HepG2 (cell line): ENCODE measurements at regions not wholly inside any gene's neighbourhood (a gene's known extent, or its start where the extent isn't known, plus 50 kb on each side); places are given as distances from the start of the nearest gene placed in this dataset.

Experiments
- ATAC-seq: fragments of 200-7000 bp; cut with Tn5 transposase; 3 replicates; pipeline ENCODE4 v1.9.1; 2020; ENCODE audit warnings: mild to moderate bottlenecking, moderate library complexity
- BruUV-seq: library from RNA; stranded (reverse); fragments of 400-500 nt; replicated peaks from 2 replicates; lab custom pipeline; 2021; lab: Mats Ljungman, UMichigan
- CTCF ChIA-PET: fragments of 300-600 bp; formaldehyde crosslinking; extraction: SDS; loops from one replicate; lab custom pipeline; 2021; ENCODE audit warnings: low total read pairs, inconsistent platforms, low intra/inter-chr PET ratio; lab: Yijun Ruan, JAX
- POLR2A ChIA-PET: fragments of 350-600 bp; sonication (Branson Sonifier 250); formaldehyde crosslinking; loops from one replicate; lab custom pipeline; 2020; ENCODE audit warnings: antibody characterized with exemption, inconsistent platforms; lab: Yijun Ruan, JAX
- DNase-seq: peaks from one replicate; pipeline ENCODE4 v3.0.0-alpha.2; 2015; ENCODE audit warnings: low spot score
- FAIRE-seq: peaks from 3 replicates; lab custom pipeline; 2011; peaks lifted over from hg19 to GRCh38; lab: Jason Lieb, UNC
- H2AFZ ChIP-seq: one replicate; pipeline ENCODE4 v1.6.1; 2011; ENCODE audit warnings: low read length, inconsistent platforms
- H3K27ac ChIP-seq: fragments of 300-600 bp; 3 replicates; pipeline ENCODE4 v1.8.0; 2011; ENCODE audit warnings: mixed run types, mild to moderate bottlenecking, mixed read lengths, low read length, inconsistent platforms; ENCODE audit not compliant: insufficient read depth; ENCODE audit errors: extremely low read length
- H3K27me3 ChIP-seq, 2 experiments: fragments of 200-600 bp in 1 of 2; 2 replicates in 1 of 2; 3 replicates in 1 of 2; pipeline versions ENCODE4 v1.6.0 to v1.8.0; 2011; ENCODE audit warnings: low read length in 2 of 2, mild to moderate bottlenecking in 2 of 2, moderate library complexity in 2 of 2, inconsistent platforms in 1 of 2; ENCODE audit not compliant: insufficient read depth in 2 of 2, control insufficient read depth in 1 of 2
- H3K36me3 ChIP-seq, 2 experiments: fragments of 200-600 bp in 1 of 2; replicated peaks in 1 of 2; 2 replicates in 1 of 2; 3 replicates in 1 of 2; pipeline versions ENCODE4 v1.5.1 to v1.8.0; 2011; ENCODE audit warnings: low read length in 2 of 2, inconsistent platforms in 1 of 2; ENCODE audit not compliant: insufficient read depth in 2 of 2, control insufficient read depth in 1 of 2
- H3K4me1 ChIP-seq: 2 replicates; pipeline ENCODE4 v1.5.1; 2012; ENCODE audit warnings: low read length, inconsistent platforms; ENCODE audit not compliant: insufficient read depth
- H3K4me2 ChIP-seq: 2 replicates; pipeline ENCODE4 v1.6.0; 2011; ENCODE audit warnings: low read depth, low read length, inconsistent platforms
- H3K4me3 ChIP-seq, 3 experiments: fragments of 200-600 bp in 1 of 3; sonication (generic), shearing (Covaris generic) in 1 of 3; replicated peaks in 1 of 3; 2 replicates each; pipeline ENCODE4 v1.5.1; 2011 to 2016; ENCODE audit warnings: low read length in 3 of 3, inconsistent platforms in 2 of 3, low read depth in 2 of 3, mild to moderate bottlenecking in 2 of 3, control low read depth in 1 of 3, mixed read lengths in 1 of 3; ENCODE audit not compliant: insufficient read depth in 1 of 3
- H3K79me2 ChIP-seq: one replicate; pipeline ENCODE4 v1.6.1; 2011; ENCODE audit warnings: low read length, inconsistent platforms; ENCODE audit not compliant: insufficient read depth
- H3K9ac ChIP-seq: 2 replicates; pipeline ENCODE4 v1.6.0; 2011; ENCODE audit warnings: mild to moderate bottlenecking, low read depth, low read length, inconsistent platforms; ENCODE audit not compliant: insufficient read depth
- H3K9me3 ChIP-seq: 2 replicates; pipeline ENCODE4 v1.5.1; 2012; ENCODE audit warnings: mild to moderate bottlenecking, low read length
- H4K20me1 ChIP-seq: 2 replicates; pipeline ENCODE4 v1.6.0; 2011; ENCODE audit warnings: inconsistent platforms, mild to moderate bottlenecking, low read length, moderate library complexity; ENCODE audit not compliant: insufficient read depth
- ATF7 ChIP-seq, 2 experiments: fragments of 450-650 bp in 1 of 2; sonication (generic) in 1 of 2; formaldehyde crosslinking in 1 of 2; IDR thresholded peaks; 2 replicates each; pipeline versions ENCODE4 v1.4.0 to v1.6.1; 2016 to 2020; ENCODE audit warnings: antibody characterized with exemption in 1 of 2, mild to moderate bottlenecking in 1 of 2, missing genetic modification reagents in 1 of 2
- CENPT ChIP-seq: sonication (generic); formaldehyde crosslinking; IDR thresholded peaks from 2 replicates; pipeline ENCODE4 v1.8.0; 2022; ENCODE audit warnings: low read depth, mild to moderate bottlenecking, moderate library complexity, missing genetic modification reagents
- CREB1 ChIP-seq, 2 experiments: fragments of 450-650 bp in 1 of 2; IDR thresholded peaks; 2 replicates each; pipeline ENCODE4 v1.6.1; 2016 to 2017; ENCODE audit warnings: control low read depth in 1 of 2, mild to moderate bottlenecking in 1 of 2, missing compliant biosample characterization in 1 of 2, missing genetic modification characterization in 1 of 2
- MAFG ChIP-seq: sonication (generic); formaldehyde crosslinking; IDR thresholded peaks from 2 replicates; pipeline ENCODE4 v1.5.1; 2020; ENCODE audit warnings: mild to moderate bottlenecking, missing genetic modification reagents
- MAFK ChIP-seq, 2 experiments: IDR thresholded peaks in 1 of 2; conservative IDR thresholded peaks in 1 of 2; 2 replicates each; pipeline ENCODE4 v1.6.1; 2011; ENCODE audit warnings: improper control_type of control experiment in 2 of 2, low read length in 2 of 2
- MTA1 ChIP-seq: sonication (generic); formaldehyde crosslinking; IDR thresholded peaks from 2 replicates; pipeline ENCODE4 v1.4.0; 2020; ENCODE audit warnings: missing genetic modification reagents, mild to moderate bottlenecking, borderline replicate concordance
- NRL ChIP-seq: sonication (generic); formaldehyde crosslinking; IDR thresholded peaks from 2 replicates; pipeline ENCODE4 v1.5.0; 2020; ENCODE audit warnings: missing genetic modification reagents, mild to moderate bottlenecking, moderate library complexity, borderline replicate concordance
- TBP ChIP-seq: sonication (generic); formaldehyde crosslinking; IDR thresholded peaks from 2 replicates; pipeline ENCODE4 v1.5.0; 2020; ENCODE audit warnings: missing genetic modification reagents
- ZBTB42 ChIP-seq: sonication (generic); formaldehyde crosslinking; IDR thresholded peaks from 2 replicates; pipeline ENCODE4 v1.5.0; 2020; ENCODE audit warnings: mild to moderate bottlenecking, missing genetic modification reagents
- ZNF274 ChIP-seq: sonication (generic); formaldehyde crosslinking; IDR thresholded peaks from 2 replicates; pipeline ENCODE4 v1.5.1; 2020; ENCODE audit warnings: mild to moderate bottlenecking, missing genetic modification reagents
- in situ Hi-C: cut with HindIII; loops from 2 replicates; pipeline ENCODE4 v1.10.0; 2017; ENCODE audit warnings: low pct_unique_long_range_greater_than_20kb; ENCODE audit not compliant: extremely low pct_ligation_motif_present
- intact Hi-C: fragments of 100-400 bp; cut with micrococcal nuclease; formaldehyde crosslinking; loops from one replicate; pipeline ENCODE4 v1.10.0; 2022; ENCODE audit not compliant: unreplicated experiment
- TF ChIP-seq, protein P1 (sequence below): sonication (generic); formaldehyde crosslinking; IDR thresholded peaks from 2 replicates; pipeline ENCODE4 v1.4.0; 2020; ENCODE audit warnings: low read depth, mild to moderate bottlenecking, missing genetic modification reagents
- TF ChIP-seq, protein P2 (sequence below): IDR thresholded peaks from 2 replicates; pipeline ENCODE4 v1.6.1; 2016; ENCODE audit warnings: missing compliant biosample characterization, missing genetic modification reagents, borderline replicate concordance
- TF ChIP-seq, protein P3 (sequence below): sonication (generic); formaldehyde crosslinking; IDR thresholded peaks from 2 replicates; pipeline ENCODE4 v1.8.1; 2023; ENCODE audit warnings: mild to moderate bottlenecking, missing genetic modification reagents
- TF ChIP-seq, protein P4 (sequence below), 2 experiments: IDR thresholded peaks; 2 replicates each; pipeline ENCODE4 v1.6.1; 2011 to 2012; ENCODE audit warnings: low read length in 2 of 2, borderline replicate concordance in 1 of 2, low read depth in 1 of 2, mild to moderate bottlenecking in 1 of 2, moderate library complexity in 1 of 2

DNA sequence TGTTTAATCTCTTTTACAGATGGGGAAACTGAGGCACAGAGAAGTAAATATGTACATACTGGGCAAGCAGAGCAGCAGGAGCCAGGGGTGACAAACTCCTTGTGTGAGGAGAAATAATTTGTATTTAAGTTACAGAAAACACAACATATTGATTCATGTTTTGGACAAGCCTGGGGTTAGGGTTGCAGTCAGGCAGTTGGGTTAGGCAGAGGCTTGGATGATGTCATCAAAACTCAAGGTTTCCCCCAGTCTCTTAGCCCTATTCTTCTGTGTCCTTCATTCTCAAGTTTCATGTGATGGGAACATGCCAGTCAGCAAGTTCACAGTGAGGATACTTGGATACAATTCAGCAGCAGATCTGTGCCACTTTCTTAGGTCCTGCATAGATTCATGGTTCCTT lies 181.4 kb downstream of the CXCL12 start:
- ATAC-seq = no peak
- no peak for FAIRE-seq
- H3K4me2 ChIP-seq = no peak overlapping the region
- no peaks in the 10 kb centered on the region for H3K27me3 ChIP-seq
- no peak overlapping the region for H3K4me3 ChIP-seq
- H3K79me2 ChIP-seq = no peaks in the 10 kb centered on the region
- TF ChIP-seq ZNF274 (CRISPR knock-in tag) = no peak
- TF ChIP-seq, protein P1, sequence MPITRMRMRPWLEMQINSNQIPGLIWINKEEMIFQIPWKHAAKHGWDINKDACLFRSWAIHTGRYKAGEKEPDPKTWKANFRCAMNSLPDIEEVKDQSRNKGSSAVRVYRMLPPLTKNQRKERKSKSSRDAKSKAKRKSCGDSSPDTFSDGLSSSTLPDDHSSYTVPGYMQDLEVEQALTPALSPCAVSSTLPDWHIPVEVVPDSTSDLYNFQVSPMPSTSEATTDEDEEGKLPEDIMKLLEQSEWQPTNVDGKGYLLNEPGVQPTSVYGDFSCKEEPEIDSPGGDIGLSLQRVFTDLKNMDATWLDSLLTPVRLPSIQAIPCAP (CRISPR knock-in tag) = no peak
- no peak for TF ChIP-seq NRL
- TF ChIP-seq, protein P2, sequence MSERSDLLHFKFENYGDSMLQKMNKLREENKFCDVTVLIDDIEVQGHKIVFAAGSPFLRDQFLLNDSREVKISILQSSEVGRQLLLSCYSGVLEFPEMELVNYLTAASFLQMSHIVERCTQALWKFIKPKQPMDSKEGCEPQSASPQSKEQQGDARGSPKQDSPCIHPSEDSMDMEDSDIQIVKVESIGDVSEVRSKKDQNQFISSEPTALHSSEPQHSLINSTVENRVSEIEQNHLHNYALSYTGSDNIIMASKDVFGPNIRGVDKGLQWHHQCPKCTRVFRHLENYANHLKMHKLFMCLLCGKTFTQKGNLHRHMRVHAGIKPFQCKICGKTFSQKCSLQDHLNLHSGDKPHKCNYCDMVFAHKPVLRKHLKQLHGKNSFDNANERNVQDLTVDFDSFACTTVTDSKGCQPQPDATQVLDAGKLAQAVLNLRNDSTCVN = no peak
- TF ChIP-seq MAFK (conservative IDR thresholded peaks at IDR 0.05 in 1 of 2, IDR thresholded peaks at IDR 0.05 in 1 of 2; ENCODE audit: low read length in 2 of 2) = 0 out of 4 replicates have a peak, but pooled peaks of 1 of the 2 experiments have one; percentile 16
- TF ChIP-seq ZBTB42 = no peak
- 0 out of 2 replicates have a peak, but pooled peaks have one; percentile 15 for TF ChIP-seq CREB1 (IDR thresholded peaks at IDR 0.05)
- no peak for TF ChIP-seq CREB1 (CRISPR knock-in tag; IDR thresholded peaks at IDR 0.05)
- no peak for TF ChIP-seq MAFG (CRISPR knock-in tag)
- no peak for TF ChIP-seq MTA1
- TF ChIP-seq, protein P3, sequence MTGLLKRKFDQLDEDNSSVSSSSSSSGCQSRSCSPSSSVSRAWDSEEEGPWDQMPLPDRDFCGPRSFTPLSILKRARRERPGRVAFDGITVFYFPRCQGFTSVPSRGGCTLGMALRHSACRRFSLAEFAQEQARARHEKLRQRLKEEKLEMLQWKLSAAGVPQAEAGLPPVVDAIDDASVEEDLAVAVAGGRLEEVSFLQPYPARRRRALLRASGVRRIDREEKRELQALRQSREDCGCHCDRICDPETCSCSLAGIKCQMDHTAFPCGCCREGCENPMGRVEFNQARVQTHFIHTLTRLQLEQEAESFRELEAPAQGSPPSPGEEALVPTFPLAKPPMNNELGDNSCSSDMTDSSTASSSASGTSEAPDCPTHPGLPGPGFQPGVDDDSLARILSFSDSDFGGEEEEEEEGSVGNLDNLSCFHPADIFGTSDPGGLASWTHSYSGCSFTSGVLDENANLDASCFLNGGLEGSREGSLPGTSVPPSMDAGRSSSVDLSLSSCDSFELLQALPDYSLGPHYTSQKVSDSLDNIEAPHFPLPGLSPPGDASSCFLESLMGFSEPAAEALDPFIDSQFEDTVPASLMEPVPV (CRISPR knock-in tag) = no peak
- TF ChIP-seq, protein P4, sequence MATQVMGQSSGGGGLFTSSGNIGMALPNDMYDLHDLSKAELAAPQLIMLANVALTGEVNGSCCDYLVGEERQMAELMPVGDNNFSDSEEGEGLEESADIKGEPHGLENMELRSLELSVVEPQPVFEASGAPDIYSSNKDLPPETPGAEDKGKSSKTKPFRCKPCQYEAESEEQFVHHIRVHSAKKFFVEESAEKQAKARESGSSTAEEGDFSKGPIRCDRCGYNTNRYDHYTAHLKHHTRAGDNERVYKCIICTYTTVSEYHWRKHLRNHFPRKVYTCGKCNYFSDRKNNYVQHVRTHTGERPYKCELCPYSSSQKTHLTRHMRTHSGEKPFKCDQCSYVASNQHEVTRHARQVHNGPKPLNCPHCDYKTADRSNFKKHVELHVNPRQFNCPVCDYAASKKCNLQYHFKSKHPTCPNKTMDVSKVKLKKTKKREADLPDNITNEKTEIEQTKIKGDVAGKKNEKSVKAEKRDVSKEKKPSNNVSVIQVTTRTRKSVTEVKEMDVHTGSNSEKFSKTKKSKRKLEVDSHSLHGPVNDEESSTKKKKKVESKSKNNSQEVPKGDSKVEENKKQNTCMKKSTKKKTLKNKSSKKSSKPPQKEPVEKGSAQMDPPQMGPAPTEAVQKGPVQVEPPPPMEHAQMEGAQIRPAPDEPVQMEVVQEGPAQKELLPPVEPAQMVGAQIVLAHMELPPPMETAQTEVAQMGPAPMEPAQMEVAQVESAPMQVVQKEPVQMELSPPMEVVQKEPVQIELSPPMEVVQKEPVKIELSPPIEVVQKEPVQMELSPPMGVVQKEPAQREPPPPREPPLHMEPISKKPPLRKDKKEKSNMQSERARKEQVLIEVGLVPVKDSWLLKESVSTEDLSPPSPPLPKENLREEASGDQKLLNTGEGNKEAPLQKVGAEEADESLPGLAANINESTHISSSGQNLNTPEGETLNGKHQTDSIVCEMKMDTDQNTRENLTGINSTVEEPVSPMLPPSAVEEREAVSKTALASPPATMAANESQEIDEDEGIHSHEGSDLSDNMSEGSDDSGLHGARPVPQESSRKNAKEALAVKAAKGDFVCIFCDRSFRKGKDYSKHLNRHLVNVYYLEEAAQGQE (IDR thresholded peaks at IDR 0.05; ENCODE audit: borderline replicate concordance in 1 of 2, low read depth in 1 of 2, low read length in 2 of 2) = no peak
- no peak for TF ChIP-seq TBP
- no peak for TF ChIP-seq CENPT
- TF ChIP-seq ATF7 (IDR thresholded peaks at IDR 0.05) = peak; percentile 81
- TF ChIP-seq ATF7 (CRISPR knock-in tag; IDR thresholded peaks at IDR 0.05) = no peak
- H3K27ac ChIP-seq = no peak overlapping the region
- in situ Hi-C loops (no loop called here), intact Hi-C loops (no loop called here)
- POLR2A ChIA-PET = no interaction called here
- no TSS peak for BruUV-seq
- H3K9ac ChIP-seq = no peak overlapping the region
- CTCF ChIA-PET = no interaction called here
- DNase-seq = no peak
- H3K4me1 ChIP-seq = peaks cover 43% of the 10 kb centered on the region
- H2AFZ ChIP-seq = no peak overlapping the region
- H4K20me1 ChIP-seq = no peaks in the 10 kb centered on the region
- no peaks in the 10 kb centered on the region for H3K36me3 ChIP-seq
- H3K9me3 ChIP-seq = peaks cover 12% of the 10 kb centered on the region; the same call in 1 of the 2 replicates
